ENCODE measurements at regions not wholly inside any gene's neighbourhood (a gene's known extent, or its start where the extent isn't known, plus 50 kb on each side); places are given as distances from the start of the nearest gene placed in this dataset.

- no peak for TF ChIP-seq POLR2AphosphoS5 (IDR thresholded peaks at IDR 0.05)
- TF ChIP-seq CTCF (IDR thresholded peaks at IDR 0.05 in 8 of 11, conservative IDR thresholded peaks at IDR 0.05 in 3 of 11): no peak
- no peak for TF ChIP-seq POLR2A (IDR thresholded peaks at IDR 0.05)
- H3K9me3 ChIP-seq: no peaks in the 10 kb centered on the region
- 89 to 97% (median 95%) methylated on average over 2 of the region's 2 CpGs for WGBS, 5 donors
- intact Hi-C loops (cut with DNase I; ENCODE audit: low total_unique reads): no loop called here
- H3K4me3 ChIP-seq: no peak overlapping the region
- no peaks in the 10 kb centered on the region for H3K4me1 ChIP-seq
- DNase-seq: no peak
- H3K36me3 ChIP-seq: peaks cover 0 to 34% (median 9%) of the 10 kb centered on the region in 6 donors
- no peak overlapping the region for H3K27ac ChIP-seq
- no peaks in the 10 kb centered on the region for H3K27me3 ChIP-seq (replicated peaks in 1 of 7)
These were observed 571.2 kb downstream of the ZEB2 start for GRCh38 chr2:143948710-143949109.

DNA sequence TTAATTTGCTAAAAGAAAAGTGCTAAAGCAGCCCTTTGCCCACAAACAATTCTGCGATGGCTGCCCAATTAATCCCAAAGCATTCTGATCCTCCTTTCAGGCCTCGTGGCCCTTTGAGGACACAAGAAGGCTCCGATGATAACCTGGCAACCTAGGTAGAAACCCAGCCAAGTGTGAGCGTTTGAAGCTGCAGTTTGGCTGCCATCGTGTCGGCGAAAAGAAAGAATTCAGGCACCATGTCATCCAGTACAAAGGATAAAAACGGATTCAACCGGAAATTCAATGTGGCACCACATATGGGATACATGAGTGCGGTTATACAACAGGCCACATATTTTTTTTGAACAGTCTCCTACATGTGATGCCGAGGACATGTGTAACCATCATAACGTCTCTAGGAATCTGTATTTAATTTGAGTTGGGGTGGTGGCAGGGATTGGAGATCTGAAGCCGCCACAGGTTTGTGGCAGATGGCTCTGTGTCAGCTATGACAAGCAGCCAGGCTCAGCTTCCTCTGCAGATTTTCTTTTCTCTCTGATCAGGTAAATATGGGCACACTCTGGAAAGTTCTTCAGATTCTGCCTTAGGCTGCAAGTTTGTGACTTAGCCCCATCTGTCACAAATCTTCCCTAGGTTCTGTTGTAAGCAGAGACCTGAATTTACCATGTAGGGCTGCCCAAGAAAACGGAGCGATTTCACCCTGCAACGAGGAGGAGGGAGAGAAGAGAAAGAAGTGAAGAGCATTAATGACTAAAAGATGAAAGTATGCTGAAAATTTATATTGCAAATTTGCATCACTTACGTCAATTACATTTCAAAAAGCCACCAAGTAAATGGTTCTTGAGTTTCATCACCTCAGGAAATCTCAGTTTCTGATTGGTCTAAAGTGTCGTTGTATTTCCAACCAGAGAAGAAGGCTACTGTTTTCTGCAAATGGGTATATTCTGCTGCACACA is 573.2 kb downstream of the ZEB2 start:
- H3K4me3 ChIP-seq: no peak overlapping the region
- WGBS, 5 donors: 95 to 98% (median 97%) methylated on average over 18 of the region's 18 CpGs
- no peaks in the 10 kb centered on the region for H3K27me3 ChIP-seq (replicated peaks in 1 of 7)
- no peak for DNase-seq
- intact Hi-C loops (cut with DNase I; ENCODE audit: low total_unique reads): no loop called here
- H3K36me3 ChIP-seq: peaks cover 0 to 44% (median 9%) of the 10 kb centered on the region in 6 donors
- H3K27ac ChIP-seq: no peak overlapping the region
- H3K4me1 ChIP-seq: no peaks in the 10 kb centered on the region
- TF ChIP-seq POLR2A (IDR thresholded peaks at IDR 0.05) (no peak), POLR2AphosphoS5 (IDR thresholded peaks at IDR 0.05) (no peak), CTCF (IDR thresholded peaks at IDR 0.05 in 8 of 11, conservative IDR thresholded peaks at IDR 0.05 in 3 of 11) (no peak)
- H3K9me3 ChIP-seq: no peaks in the 10 kb centered on the region

- DNase-seq: no peak
- Histone ChIP-seq H3K36me3 (peaks cover 0 to 36% (median 9%) of the 10 kb centered on the region in 6 donors), H3K27ac (no peak overlapping the region), H3K27me3 (replicated peaks in 1 of 7) (peaks cover 0 to 13% (median 2%) of the 10 kb centered on the region in 7 donors), H3K4me1 (peaks cover 0 to 22% (median 7%) of the 10 kb centered on the region in 6 donors), H3K9me3 (no peaks in the 10 kb centered on the region), H3K4me3 (no peak overlapping the region)
- intact Hi-C loops (cut with DNase I; ENCODE audit: low total_unique reads): no loop called here
- no peak for TF ChIP-seq POLR2A (IDR thresholded peaks at IDR 0.05)
- TF ChIP-seq POLR2AphosphoS5 (IDR thresholded peaks at IDR 0.05): no peak
- no peak for TF ChIP-seq CTCF (IDR thresholded peaks at IDR 0.05 in 8 of 11, conservative IDR thresholded peaks at IDR 0.05 in 3 of 11)
These were observed 577.4 kb downstream of the ZEB2 start for GRCh38 chr2:143942486-143942885.

GRCh38 chr2:143940720-143941119 is 579.2 kb downstream of the ZEB2 start:
- H3K4me3 ChIP-seq: no peak overlapping the region
- peaks cover 0 to 20% (median 0%) of the 10 kb centered on the region in 6 donors for H3K36me3 ChIP-seq
- no peaks in the 10 kb centered on the region for H3K9me3 ChIP-seq
- intact Hi-C loops (cut with DNase I; ENCODE audit: low total_unique reads): no loop called here
- no peak for DNase-seq
- H3K4me1 ChIP-seq: peaks cover 0 to 39% (median 23%) of the 10 kb centered on the region in 6 donors
- peak overlapping the region in 7 of 8 donors; percentile 33 to 87 (median 55) for H3K27ac ChIP-seq
- no peak for TF ChIP-seq POLR2AphosphoS5 (IDR thresholded peaks at IDR 0.05)
- no peak for TF ChIP-seq CTCF (IDR thresholded peaks at IDR 0.05 in 8 of 11, conservative IDR thresholded peaks at IDR 0.05 in 3 of 11)
- no peak for TF ChIP-seq POLR2A (IDR thresholded peaks at IDR 0.05)
- 89 to 97% (median 96%) methylated on average over 3 of the region's 3 CpGs for WGBS, 5 donors
- peaks cover 0 to 29% (median 11%) of the 10 kb centered on the region in 7 donors for H3K27me3 ChIP-seq (replicated peaks in 1 of 7)

Data from spleen (tissue), 11 donors.